ENCODE measurements at regions not wholly inside any gene's neighbourhood (a gene's known extent, or its start where the extent isn't known, plus 50 kb on each side); places are given as distances from the start of the nearest gene placed in this dataset.
"Not testable (repeated sequence)": the region's sequence is repeated elsewhere in the genome, so short reads cannot be mapped to it uniquely, and the experiment has no call there.

- H3K79me1 ChIP-seq (ENCODE audit: low read length) = no peaks in the 10 kb centered on the region
- H2BK5ac ChIP-seq (ENCODE audit: low read depth, low read length, poor library complexity) = no peak overlapping the region
- no peak overlapping the region for H2AFZ ChIP-seq (ENCODE audit: insufficient read depth, low read length, poor library complexity)
- no peak overlapping the region for H3K4me2 ChIP-seq (ENCODE audit: low read length)
- no peak overlapping the region for H3K27ac ChIP-seq (ENCODE audit: low read depth, low read length)
- no peaks in the 10 kb centered on the region for H3K9me3 ChIP-seq (ENCODE audit: insufficient read depth, low read depth, low read length)
- DNase-seq = no peak
- H2BK12ac ChIP-seq (ENCODE audit: low read length) = no peak overlapping the region
- no peak overlapping the region for H3K18ac ChIP-seq (ENCODE audit: low read length)
- no peaks in the 10 kb centered on the region for H3K27me3 ChIP-seq (ENCODE audit: insufficient read depth, low read length)
- no CpG with 5 or more reads among the region's 8 CpGs for WGBS (ENCODE audit: extremely low coverage, insufficient coverage, insufficient read length)
- H3K36me3 ChIP-seq (ENCODE audit: control insufficient read depth in 1 of 2, insufficient read depth in 2 of 2, low read length in 2 of 2) = no peaks in the 10 kb centered on the region
- no peak overlapping the region for H4K12ac ChIP-seq (ENCODE audit: low read depth, low read length)
- no peak overlapping the region for H4K91ac ChIP-seq (ENCODE audit: low read depth, low read length)
- H3K79me2 ChIP-seq (ENCODE audit: control insufficient read depth, insufficient read depth, low read length, poor library complexity) = no peaks in the 10 kb centered on the region
- no peak overlapping the region for H4K8ac ChIP-seq (ENCODE audit: low read depth, low read length)
- no peak overlapping the region for H3K4ac ChIP-seq (ENCODE audit: low read depth, low read length)
- H2AK5ac ChIP-seq (ENCODE audit: low read length) = no peak overlapping the region
- no peak overlapping the region for H3K4me3 ChIP-seq (ENCODE audit: low read depth, low read length)
- no peak overlapping the region for H3K9ac ChIP-seq (ENCODE audit: low read length)
- no peaks in the 10 kb centered on the region for H3K4me1 ChIP-seq (ENCODE audit: control insufficient read depth in 1 of 2, insufficient read depth in 2 of 2, low read length in 2 of 2)
- H3K14ac ChIP-seq (ENCODE audit: low read length) = no peak overlapping the region
- no peak overlapping the region for H3K23ac ChIP-seq (ENCODE audit: low read length)
- no peak overlapping the region for H2BK120ac ChIP-seq (ENCODE audit: insufficient read depth, low read length, poor library complexity)
Measured at GRCh38 chr12:41652981-41653380, 464.9 kb downstream of the PDZRN4 start.

- H3K4me2 ChIP-seq (ENCODE audit: low read length) = no peak overlapping the region
- DNase-seq = no peak
- H3K14ac ChIP-seq (ENCODE audit: low read length) = no peak overlapping the region
- H2AK5ac ChIP-seq (ENCODE audit: low read length) = no peak overlapping the region
- no peak overlapping the region for H3K9ac ChIP-seq (ENCODE audit: low read length)
- no peak overlapping the region for H2AFZ ChIP-seq (ENCODE audit: insufficient read depth, low read length, poor library complexity)
- H3K18ac ChIP-seq (ENCODE audit: low read length) = no peak overlapping the region
- no peak overlapping the region for H4K91ac ChIP-seq (ENCODE audit: low read depth, low read length)
- no peak overlapping the region for H3K23ac ChIP-seq (ENCODE audit: low read length)
- no peaks in the 10 kb centered on the region for H3K79me2 ChIP-seq (ENCODE audit: control insufficient read depth, insufficient read depth, low read length, poor library complexity)
- no peak overlapping the region for H2BK5ac ChIP-seq (ENCODE audit: low read depth, low read length, poor library complexity)
- H3K9me3 ChIP-seq (ENCODE audit: insufficient read depth, low read depth, low read length) = no peaks in the 10 kb centered on the region
- no peak overlapping the region for H3K27ac ChIP-seq (ENCODE audit: low read depth, low read length)
- H3K27me3 ChIP-seq (ENCODE audit: insufficient read depth, low read length) = no peaks in the 10 kb centered on the region
- H3K4me3 ChIP-seq (ENCODE audit: low read depth, low read length) = no peak overlapping the region
- no peak overlapping the region for H3K4ac ChIP-seq (ENCODE audit: low read depth, low read length)
- no peaks in the 10 kb centered on the region for H3K36me3 ChIP-seq (ENCODE audit: control insufficient read depth in 1 of 2, insufficient read depth in 2 of 2, low read length in 2 of 2)
- WGBS (ENCODE audit: extremely low coverage, insufficient coverage, insufficient read length) = no CpG with 5 or more reads among the region's 1 CpG
- H4K12ac ChIP-seq (ENCODE audit: low read depth, low read length) = no peak overlapping the region
- no peak overlapping the region for H4K8ac ChIP-seq (ENCODE audit: low read depth, low read length)
- H3K79me1 ChIP-seq (ENCODE audit: low read length) = no peaks in the 10 kb centered on the region
- no peak overlapping the region for H2BK120ac ChIP-seq (ENCODE audit: insufficient read depth, low read length, poor library complexity)
- H3K4me1 ChIP-seq (ENCODE audit: control insufficient read depth in 1 of 2, insufficient read depth in 2 of 2, low read length in 2 of 2) = no peaks in the 10 kb centered on the region
- H2BK12ac ChIP-seq (ENCODE audit: low read length) = no peak overlapping the region
Measured at GRCh38 chr12:41645624-41646023, 457.5 kb downstream of the PDZRN4 start.

- H4K12ac ChIP-seq (ENCODE audit: low read depth, low read length); H2AK5ac ChIP-seq (ENCODE audit: low read length); H3K27me3 ChIP-seq (ENCODE audit: insufficient read depth, low read length); H3K27ac ChIP-seq (ENCODE audit: low read depth, low read length); H3K79me1 ChIP-seq (ENCODE audit: low read length); H2BK12ac ChIP-seq (ENCODE audit: low read length); H2AFZ ChIP-seq (ENCODE audit: insufficient read depth, low read length, poor library complexity); H3K4ac ChIP-seq (ENCODE audit: low read depth, low read length); H3K79me2 ChIP-seq (ENCODE audit: control insufficient read depth, insufficient read depth, low read length, poor library complexity); H3K9me3 ChIP-seq (ENCODE audit: insufficient read depth, low read depth, low read length); H3K4me1 ChIP-seq (ENCODE audit: control insufficient read depth in 1 of 2, insufficient read depth in 2 of 2, low read length in 2 of 2); H4K91ac ChIP-seq (ENCODE audit: low read depth, low read length); H3K36me3 ChIP-seq (ENCODE audit: control insufficient read depth in 1 of 2, insufficient read depth in 2 of 2, low read length in 2 of 2); H4K8ac ChIP-seq (ENCODE audit: low read depth, low read length); H3K18ac ChIP-seq (ENCODE audit: low read length); H3K14ac ChIP-seq (ENCODE audit: low read length); H3K4me3 ChIP-seq (ENCODE audit: low read depth, low read length); DNase-seq; H3K9ac ChIP-seq (ENCODE audit: low read length); H3K23ac ChIP-seq (ENCODE audit: low read length); H2BK5ac ChIP-seq (ENCODE audit: low read depth, low read length, poor library complexity); H3K4me2 ChIP-seq (ENCODE audit: low read length); H2BK120ac ChIP-seq (ENCODE audit: insufficient read depth, low read length, poor library complexity): not testable (repeated sequence)
- WGBS (ENCODE audit: extremely low coverage, insufficient coverage, insufficient read length) = no CpG with 5 or more reads among the region's 11 CpGs
Measured at GRCh38 chr12:41642808-41643207, 454.7 kb downstream of the PDZRN4 start.

GRCh38 chr12:41636653-41637052 lies 448.5 kb downstream of the PDZRN4 start:
- Histone ChIP-seq H3K79me2 (ENCODE audit: control insufficient read depth, insufficient read depth, low read length, poor library complexity) (no peaks in the 10 kb centered on the region), H2AK5ac (ENCODE audit: low read length) (no peak overlapping the region), H3K9ac (ENCODE audit: low read length) (no peak overlapping the region), H3K18ac (ENCODE audit: low read length) (no peak overlapping the region), H3K4me1 (ENCODE audit: control insufficient read depth in 1 of 2, insufficient read depth in 2 of 2, low read length in 2 of 2) (no peaks in the 10 kb centered on the region), H2BK120ac (ENCODE audit: insufficient read depth, low read length, poor library complexity) (no peak overlapping the region), H2BK12ac (ENCODE audit: low read length) (no peak overlapping the region), H3K27ac (ENCODE audit: low read depth, low read length) (no peak overlapping the region), H4K8ac (ENCODE audit: low read depth, low read length) (no peak overlapping the region), H3K4ac (ENCODE audit: low read depth, low read length) (no peak overlapping the region), H3K9me3 (ENCODE audit: insufficient read depth, low read depth, low read length) (no peaks in the 10 kb centered on the region), H3K79me1 (ENCODE audit: low read length) (no peaks in the 10 kb centered on the region), H3K4me2 (ENCODE audit: low read length) (no peak overlapping the region), H3K36me3 (ENCODE audit: control insufficient read depth in 1 of 2, insufficient read depth in 2 of 2, low read length in 2 of 2) (no peaks in the 10 kb centered on the region), H3K14ac (ENCODE audit: low read length) (no peak overlapping the region), H2BK5ac (ENCODE audit: low read depth, low read length, poor library complexity) (no peak overlapping the region), H4K12ac (ENCODE audit: low read depth, low read length) (no peak overlapping the region), H2AFZ (ENCODE audit: insufficient read depth, low read length, poor library complexity) (no peak overlapping the region), H3K27me3 (ENCODE audit: insufficient read depth, low read length) (no peaks in the 10 kb centered on the region), H3K23ac (ENCODE audit: low read length) (no peak overlapping the region), H3K4me3 (ENCODE audit: low read depth, low read length) (no peak overlapping the region), H4K91ac (ENCODE audit: low read depth, low read length) (no peak overlapping the region)
- no CpG with 5 or more reads among the region's 4 CpGs for WGBS (ENCODE audit: extremely low coverage, insufficient coverage, insufficient read length)
- DNase-seq = no peak

All from trophoblast cell (in vitro differentiated cells and primary cell).